RWPE1 (cell line): ENCODE measurements at regions not wholly inside any gene's neighbourhood (a gene's known extent, or its start where the extent isn't known, plus 50 kb on each side); places are given as distances from the start of the nearest gene placed in this dataset.

Experiments
- CTCF ChIA-PET: fragments of 350-600 bp; sonication (Branson Sonifier 250); formaldehyde crosslinking; extraction: SDS; loops from one replicate; lab custom pipeline; 2021; lab: Yijun Ruan, JAX
- POLR2A ChIA-PET: fragments of 400-600 bp; formaldehyde crosslinking; extraction: SDS; loops from one replicate; lab custom pipeline; 2020; ENCODE audit warnings: antibody characterized with exemption; ENCODE audit not compliant: low non-redundant PET; lab: Yijun Ruan, JAX
- DNase-seq: peaks from one replicate; pipeline ENCODE4 v3.0.0; 2012; ENCODE audit warnings: low spot score
- H3K27ac ChIP-seq: fragments of 450-650 bp; 2 replicates; pipeline ENCODE4 v1.5.1; 2017
- TF ChIP-seq, protein P1 (sequence below): fragments of 450-650 bp; conservative IDR thresholded peaks from 2 replicates; pipeline ENCODE4 v1.5.1; 2017; ENCODE audit warnings: low read depth, mild to moderate bottlenecking

DNA sequence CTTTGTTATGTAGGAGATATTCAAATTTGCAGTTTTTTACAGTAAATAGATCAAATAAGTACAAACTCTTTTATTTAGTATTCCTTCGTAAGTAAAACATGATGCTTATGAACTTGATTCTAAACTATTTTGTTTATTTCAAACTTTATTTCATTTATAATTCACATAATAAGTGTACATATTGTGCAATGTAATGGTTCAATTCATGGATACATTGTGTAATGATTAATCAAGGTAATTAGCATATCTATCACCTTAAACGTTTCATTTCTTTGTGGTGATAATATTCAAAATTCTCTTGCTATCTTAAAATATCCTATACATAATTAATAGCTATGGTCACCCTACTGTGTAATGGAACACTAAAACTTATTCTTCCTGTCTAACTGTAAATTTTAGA is 525.9 kb upstream of the ZNF804A start:
- H3K27ac ChIP-seq = no peak overlapping the region
- POLR2A ChIA-PET = no interaction called here
- CTCF ChIA-PET = no interaction called here
- no peak for DNase-seq
- TF ChIP-seq, protein P1, sequence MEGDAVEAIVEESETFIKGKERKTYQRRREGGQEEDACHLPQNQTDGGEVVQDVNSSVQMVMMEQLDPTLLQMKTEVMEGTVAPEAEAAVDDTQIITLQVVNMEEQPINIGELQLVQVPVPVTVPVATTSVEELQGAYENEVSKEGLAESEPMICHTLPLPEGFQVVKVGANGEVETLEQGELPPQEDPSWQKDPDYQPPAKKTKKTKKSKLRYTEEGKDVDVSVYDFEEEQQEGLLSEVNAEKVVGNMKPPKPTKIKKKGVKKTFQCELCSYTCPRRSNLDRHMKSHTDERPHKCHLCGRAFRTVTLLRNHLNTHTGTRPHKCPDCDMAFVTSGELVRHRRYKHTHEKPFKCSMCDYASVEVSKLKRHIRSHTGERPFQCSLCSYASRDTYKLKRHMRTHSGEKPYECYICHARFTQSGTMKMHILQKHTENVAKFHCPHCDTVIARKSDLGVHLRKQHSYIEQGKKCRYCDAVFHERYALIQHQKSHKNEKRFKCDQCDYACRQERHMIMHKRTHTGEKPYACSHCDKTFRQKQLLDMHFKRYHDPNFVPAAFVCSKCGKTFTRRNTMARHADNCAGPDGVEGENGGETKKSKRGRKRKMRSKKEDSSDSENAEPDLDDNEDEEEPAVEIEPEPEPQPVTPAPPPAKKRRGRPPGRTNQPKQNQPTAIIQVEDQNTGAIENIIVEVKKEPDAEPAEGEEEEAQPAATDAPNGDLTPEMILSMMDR = no peak

DNA sequence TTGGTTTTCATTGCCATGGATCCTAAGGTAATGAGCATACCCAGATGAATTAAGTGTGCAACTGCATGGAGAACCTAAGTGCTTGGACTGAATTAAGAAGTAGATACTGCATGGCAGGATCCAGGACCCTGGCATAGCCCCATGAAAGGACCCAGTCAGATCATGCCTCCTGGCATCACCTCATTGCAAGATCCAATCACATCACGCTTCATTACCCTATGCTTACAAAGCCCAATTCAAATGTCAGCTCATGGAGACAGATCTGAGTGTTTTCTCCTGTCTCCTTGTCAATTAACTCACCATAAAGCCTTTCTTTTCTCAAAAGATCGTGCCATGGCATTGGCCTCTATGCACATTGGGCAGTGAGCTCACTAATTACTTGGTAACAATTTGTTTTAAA is 519.8 kb upstream of the ZNF804A start:
- ChIA-PET CTCF (no interaction called here), POLR2A (no interaction called here)
- TF ChIP-seq, protein P1 = no peak
- DNase-seq = no peak
- no peak overlapping the region for H3K27ac ChIP-seq

DNA sequence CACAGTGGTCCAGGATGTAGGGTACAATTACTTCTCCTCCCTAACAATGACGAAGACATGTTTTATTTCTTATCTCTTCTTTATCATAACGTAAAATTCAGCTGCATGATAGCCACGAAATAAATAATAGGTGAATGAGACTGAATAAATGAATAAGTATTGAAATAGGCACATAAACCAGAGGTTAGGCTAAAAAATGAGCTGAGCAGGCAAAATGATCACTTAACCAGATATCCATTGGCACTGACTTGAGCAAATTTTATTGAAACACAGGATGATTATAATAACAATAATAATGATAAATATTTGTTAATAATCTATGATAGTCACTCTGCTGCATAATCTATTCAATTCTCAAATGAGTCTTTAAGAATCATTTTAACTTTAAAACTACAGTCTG is 506.9 kb upstream of the ZNF804A start:
- DNase-seq = no peak
- CTCF ChIA-PET = no interaction called here
- TF ChIP-seq, protein P1 = no peak
- H3K27ac ChIP-seq = no peak overlapping the region
- POLR2A ChIA-PET = no interaction called here

DNA sequence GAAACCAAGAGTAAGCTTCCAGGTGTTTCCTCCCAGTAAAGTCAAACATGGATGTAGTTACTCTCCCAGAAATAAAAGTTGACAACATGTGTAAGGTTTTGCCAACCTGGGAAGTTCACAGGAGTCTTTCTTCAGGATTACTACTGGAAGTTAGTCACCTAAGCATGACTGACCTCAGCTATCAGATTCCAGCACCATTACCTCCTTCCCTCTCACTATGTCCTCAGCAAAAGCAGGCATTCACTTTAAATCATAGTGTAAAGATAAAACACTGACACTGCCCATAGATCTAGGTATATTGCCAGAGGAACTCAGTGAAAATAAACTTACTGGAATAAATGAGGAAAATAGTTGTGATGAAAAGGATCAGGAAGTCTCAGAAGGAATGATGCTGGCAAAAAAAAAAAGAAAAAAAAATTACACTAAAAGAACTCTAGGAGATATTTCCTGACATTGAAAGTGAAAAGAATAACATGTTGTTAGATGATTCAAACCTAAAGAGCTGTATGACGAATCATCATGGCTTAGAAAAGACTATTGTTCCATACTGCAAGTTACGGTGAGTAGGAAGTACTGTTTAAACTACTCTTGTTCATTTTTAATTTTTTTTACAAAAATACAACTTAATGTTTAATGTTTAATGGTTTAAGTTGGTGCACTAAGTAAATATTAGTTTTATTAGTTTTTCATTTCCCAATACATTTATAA is 484.5 kb upstream of the ZNF804A start:
- CTCF ChIA-PET = no interaction called here
- TF ChIP-seq, protein P1 = no peak
- POLR2A ChIA-PET = no interaction called here
- no peak for DNase-seq
- no peak overlapping the region for H3K27ac ChIP-seq

DNA sequence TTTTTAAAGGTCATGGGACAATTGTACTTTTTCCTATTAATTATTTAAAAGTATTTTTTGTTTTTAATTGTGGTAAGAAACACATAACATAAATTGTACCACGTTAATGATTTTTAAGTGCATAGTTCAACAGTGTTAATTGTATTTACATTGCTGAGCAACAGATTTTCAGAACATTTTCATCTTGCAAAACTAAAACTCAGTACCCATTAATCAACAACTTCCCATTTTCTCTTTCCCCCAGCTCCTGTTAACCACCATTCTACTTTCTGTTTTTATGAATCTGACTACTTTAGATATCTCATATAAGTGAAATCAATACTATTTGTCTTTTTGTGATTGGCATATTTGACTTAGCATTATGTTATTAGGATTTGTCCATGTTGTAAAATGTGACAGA is 483.9 kb upstream of the ZNF804A start:
- ChIA-PET POLR2A (no interaction called here), CTCF (no interaction called here)
- no peak for DNase-seq
- TF ChIP-seq, protein P1 = no peak
- no peak overlapping the region for H3K27ac ChIP-seq

DNA sequence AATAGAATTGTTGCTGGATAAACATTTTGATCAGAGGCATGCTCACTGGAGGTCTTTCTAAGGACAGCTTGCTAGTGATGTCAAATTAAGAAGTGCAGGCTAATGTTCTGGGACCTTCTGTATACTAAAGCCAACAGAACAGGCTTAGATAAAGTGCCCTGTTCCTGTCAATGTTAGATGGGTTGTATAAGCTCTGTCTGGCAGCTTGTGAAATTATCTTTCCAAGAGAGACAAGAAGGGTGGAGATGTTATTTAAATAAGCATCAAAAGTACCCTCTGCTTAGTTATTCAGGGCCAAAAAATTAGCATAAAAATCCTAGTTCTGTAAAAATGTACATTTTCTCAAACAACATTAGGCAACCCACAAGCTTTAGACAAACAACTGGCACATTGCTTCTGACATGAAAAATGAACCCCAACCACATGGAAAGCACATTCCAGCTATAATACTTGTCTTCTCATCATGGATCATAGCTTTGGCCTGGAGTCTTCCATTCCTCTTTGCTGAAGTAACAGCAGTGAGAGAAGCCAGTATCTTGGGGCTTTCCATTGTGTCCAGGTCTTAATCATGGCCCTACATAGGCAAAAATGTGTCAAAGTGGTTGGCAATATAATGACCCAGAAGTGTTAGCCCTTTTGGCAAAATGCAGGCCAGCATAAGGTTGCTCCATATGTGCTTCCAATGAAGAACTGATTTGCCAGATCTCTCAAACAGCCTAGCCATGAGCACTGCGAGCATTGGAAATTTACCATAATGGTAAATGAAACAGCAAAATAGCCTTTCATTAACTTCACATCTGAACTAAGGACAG is 478.1 kb upstream of the ZNF804A start:
- DNase-seq = no peak
- H3K27ac ChIP-seq = no peak overlapping the region

More for the DNA sequence above, 478.1 kb upstream of the ZNF804A start:
- ChIA-PET POLR2A (no interaction called here), CTCF (no interaction called here)
- TF ChIP-seq, protein P1 = no peak
